Activated CD4-positive, alpha-beta T cell treated with anti-CD3 and anti-CD28 coated beads, Interleukin-2, amount 50 U/mL, for 1 hour (primary cell): ENCODE measurements at regions not wholly inside any gene's neighbourhood (a gene's known extent, or its start where the extent isn't known, plus 50 kb on each side); places are given as distances from the start of the nearest gene placed in this dataset.
"Not testable (repeated sequence)": the region's sequence is repeated elsewhere in the genome, so short reads cannot be mapped to it uniquely, and the experiment has no call there.

ENCODE experiments used
- DNase-seq: peaks from one replicate; pipeline ENCODE4 v3.0.0-alpha.2; 2020

- no peak for DNase-seq
Measured at GRCh38 chr14:101616202-101616601, 54.9 kb downstream of the DIO3 start.

GRCh38 chr14:101619484-101619883 is 58.2 kb downstream of the DIO3 start:
- DNase-seq, result no peak

GRCh38 chr14:101620031-101620788 is 58.9 kb downstream of the DIO3 start:
- no peak for DNase-seq

GRCh38 chr14:101620821-101621785 is 59.8 kb downstream of the DIO3 start:
- DNase-seq, result no peak

GRCh38 chr14:101622251-101623076 is 61.2 kb downstream of the DIO3 start:
- DNase-seq, result no peak

GRCh38 chr14:101623077-101623372 is 61.7 kb downstream of the DIO3 start:
- DNase-seq, result no peak

- no peak for DNase-seq
Measured at GRCh38 chr14:101623685-101624444, 62.6 kb downstream of the DIO3 start.

GRCh38 chr14:101624536-101624935 is 63.2 kb downstream of the DIO3 start:
- no peak for DNase-seq

- DNase-seq, result no peak
Measured at GRCh38 chr14:101625336-101626097, 64.2 kb downstream of the DIO3 start.

- DNase-seq, result no peak
Measured at GRCh38 chr14:101626331-101626730, 65.0 kb downstream of the DIO3 start.

GRCh38 chr14:101627915-101628262 is 66.6 kb downstream of the DIO3 start:
- DNase-seq, result no peak

GRCh38 chr14:101628471-101628966 is 67.2 kb downstream of the DIO3 start:
- DNase-seq, result peak; percentile 72

GRCh38 chr14:101628975-101629374 is 67.7 kb downstream of the DIO3 start:
- no peak for DNase-seq

- DNase-seq, result no peak
Measured at GRCh38 chr14:101630056-101630965, 69.0 kb downstream of the DIO3 start.

- no peak for DNase-seq
Measured at GRCh38 chr14:101631199-101631598, 69.9 kb downstream of the DIO3 start.

GRCh38 chr14:101631970-101632369 is 70.7 kb downstream of the DIO3 start:
- not testable (repeated sequence) for DNase-seq

- no peak for DNase-seq
Measured at GRCh38 chr14:101632520-101632919, 71.2 kb downstream of the DIO3 start.

GRCh38 chr14:101633276-101633675 is 72.0 kb downstream of the DIO3 start:
- DNase-seq, result no peak

GRCh38 chr14:101634202-101634849 is 73.0 kb downstream of the DIO3 start:
- no peak for DNase-seq
